ENCODE measurements at regions not wholly inside any gene's neighbourhood (a gene's known extent, or its start where the extent isn't known, plus 50 kb on each side); places are given as distances from the start of the nearest gene placed in this dataset.
A peak's percentile ranks its signal among the peaks of the same experiment; 100 is the strongest.

GRCh38 chr14:97649752-97650151 is 852.6 kb downstream of the VRK1 start:
- no peak for DNase-seq (ENCODE audit: low read depth)

GRCh38 chr14:97655169-97655948 is 858.2 kb downstream of the VRK1 start:
- no peak for DNase-seq (ENCODE audit: low read depth)

- no peak for DNase-seq (ENCODE audit: low read depth)
Observed at GRCh38 chr14:97657609-97658008, 860.4 kb downstream of the VRK1 start.

GRCh38 chr14:97687944-97688630 is 890.9 kb downstream of the VRK1 start:
- DNase-seq (ENCODE audit: low read depth): no peak

GRCh38 chr14:97688631-97689336 is 891.6 kb downstream of the VRK1 start:
- DNase-seq (ENCODE audit: low read depth): no peak

- no peak for DNase-seq (ENCODE audit: low read depth)
Observed at GRCh38 chr14:97692084-97692483, 894.9 kb downstream of the VRK1 start.

- DNase-seq (ENCODE audit: low read depth): no peak
Observed at GRCh38 chr14:97695456-97695981, 898.3 kb downstream of the VRK1 start.

GRCh38 chr14:97697772-97698171 is 900.6 kb downstream of the VRK1 start:
- no peak for DNase-seq (ENCODE audit: low read depth)

GRCh38 chr14:97699026-97699425 is 901.8 kb downstream of the VRK1 start:
- DNase-seq (ENCODE audit: low read depth): no peak

GRCh38 chr14:97703006-97703760 is 906.0 kb downstream of the VRK1 start:
- DNase-seq (ENCODE audit: low read depth): no peak

GRCh38 chr14:97704316-97704885 is 907.2 kb downstream of the VRK1 start:
- no peak for DNase-seq (ENCODE audit: low read depth)

- no peak for DNase-seq (ENCODE audit: low read depth)
Observed at GRCh38 chr14:97705107-97705506, 907.9 kb downstream of the VRK1 start.

- DNase-seq (ENCODE audit: low read depth): no peak
Observed at GRCh38 chr14:97705976-97706375, 908.8 kb downstream of the VRK1 start.

GRCh38 chr14:97706819-97707218 is 909.6 kb downstream of the VRK1 start:
- no peak for DNase-seq (ENCODE audit: low read depth)

- no peak for DNase-seq (ENCODE audit: low read depth)
Observed at GRCh38 chr14:97707603-97708002, 910.4 kb downstream of the VRK1 start.

- DNase-seq (ENCODE audit: low read depth): no peak
Observed at GRCh38 chr14:97709552-97709951, 912.4 kb downstream of the VRK1 start.

- no peak for DNase-seq (ENCODE audit: low read depth)
Observed at GRCh38 chr14:97710726-97711125, 913.5 kb downstream of the VRK1 start.

- no peak for DNase-seq (ENCODE audit: low read depth)
Observed at GRCh38 chr14:97712471-97712870, 915.3 kb downstream of the VRK1 start.

GRCh38 chr14:97713023-97713422 is 915.8 kb downstream of the VRK1 start:
- DNase-seq (ENCODE audit: low read depth): peak; percentile 1

- no peak for DNase-seq (ENCODE audit: low read depth)
Observed at GRCh38 chr14:97718886-97719442, 921.8 kb downstream of the VRK1 start.

GRCh38 chr14:97719931-97720330 is 922.7 kb downstream of the VRK1 start:
- no peak for DNase-seq (ENCODE audit: low read depth)
